HG03135 (cell line): ENCODE measurements at regions not wholly inside any gene's neighbourhood (a gene's known extent, or its start where the extent isn't known, plus 50 kb on each side); places are given as distances from the start of the nearest gene placed in this dataset.

Source experiments
- ATAC-seq: cut with Tn5 transposase; IDR thresholded peaks from one replicate; pipeline ENCODE4 v1.9.1; 2021; ENCODE audit warnings: mild to moderate bottlenecking, moderate library complexity; ENCODE audit not compliant: unreplicated experiment

GRCh38 chr1:217224201-217224600 lies 406.7 kb downstream of the GPATCH2 start:
- ATAC-seq = no peak

GRCh38 chr1:217214551-217214950 lies 416.3 kb downstream of the GPATCH2 start:
- no peak for ATAC-seq

GRCh38 chr1:217211486-217211885 lies 419.4 kb downstream of the GPATCH2 start:
- ATAC-seq = no peak

- ATAC-seq = no peak
These were observed 425.3 kb downstream of the GPATCH2 start for GRCh38 chr1:217205578-217205977.

- no peak for ATAC-seq
These were observed 434.3 kb downstream of the GPATCH2 start for GRCh38 chr1:217196616-217197015.

- no peak for ATAC-seq
These were observed 437.7 kb downstream of the GPATCH2 start for GRCh38 chr1:217193151-217193550.

GRCh38 chr1:217191441-217191840 lies 439.4 kb downstream of the GPATCH2 start:
- no peak for ATAC-seq

GRCh38 chr1:217190359-217190758 lies 440.5 kb downstream of the GPATCH2 start:
- ATAC-seq = no peak

GRCh38 chr1:217189362-217189761 lies 441.5 kb downstream of the GPATCH2 start:
- ATAC-seq = no peak

- no peak for ATAC-seq
These were observed 442.3 kb downstream of the GPATCH2 start for GRCh38 chr1:217188280-217189237.

GRCh38 chr1:217186664-217187063 lies 444.2 kb downstream of the GPATCH2 start:
- ATAC-seq = no peak

GRCh38 chr1:217184854-217185253 lies 446.0 kb downstream of the GPATCH2 start:
- no peak for ATAC-seq

- ATAC-seq = no peak
These were observed 447.9 kb downstream of the GPATCH2 start for GRCh38 chr1:217182992-217183391.

- ATAC-seq = no peak
These were observed 449.1 kb downstream of the GPATCH2 start for GRCh38 chr1:217181756-217182155.

- no peak for ATAC-seq
These were observed 449.6 kb downstream of the GPATCH2 start for GRCh38 chr1:217181176-217181746.

- ATAC-seq = no peak
These were observed 450.4 kb downstream of the GPATCH2 start for GRCh38 chr1:217180443-217180842.

- no peak for ATAC-seq
These were observed 441.2 kb upstream of the ESRRG start for GRCh38 chr1:217164403-217164802.

GRCh38 chr1:217153361-217153760 lies 430.1 kb upstream of the ESRRG start:
- ATAC-seq = no peak

- ATAC-seq = no peak
These were observed 427.1 kb upstream of the ESRRG start for GRCh38 chr1:217150366-217150765.

- no peak for ATAC-seq
These were observed 426.6 kb upstream of the ESRRG start for GRCh38 chr1:217149791-217150190.

- ATAC-seq = no peak
These were observed 418.5 kb upstream of the ESRRG start for GRCh38 chr1:217141711-217142110.
